Activated naive CD8-positive, alpha-beta T cell treated with anti-CD3 and anti-CD28 coated beads, Interleukin-2, amount 50 U/mL, for 24 hours (primary cell): ENCODE measurements at regions not wholly inside any gene's neighbourhood (a gene's known extent, or its start where the extent isn't known, plus 50 kb on each side); places are given as distances from the start of the nearest gene placed in this dataset.

Experiments used
- ATAC-seq: fragments of 150-1000 bp; cut with Tn5 transposase; one replicate; pipeline ENCODE4 v1.10.0; 2021
- DNase-seq: peaks from one replicate; pipeline ENCODE4 v3.0.0; 2021
- H3K27ac Mint-ChIP-seq: one replicate; pipeline ENCODE4 v1.8.0; 2021; ENCODE audit warnings: mild to moderate bottlenecking, mixed read lengths
- H3K27me3 Mint-ChIP-seq: one replicate; pipeline ENCODE4 v1.8.0; 2021; ENCODE audit warnings: mixed read lengths
- H3K36me3 Mint-ChIP-seq: one replicate; pipeline ENCODE4 v1.8.0; 2021; ENCODE audit warnings: low read depth, mixed read lengths
- H3K4me1 Mint-ChIP-seq: one replicate; pipeline ENCODE4 v1.8.0; 2021; ENCODE audit warnings: mixed read lengths
- H3K4me3 Mint-ChIP-seq: one replicate; pipeline ENCODE4 v1.8.0; 2021; ENCODE audit warnings: mild to moderate bottlenecking, moderate library complexity, mixed read lengths
- H3K9me3 Mint-ChIP-seq: one replicate; pipeline ENCODE4 v1.8.0; 2021; ENCODE audit warnings: mixed read lengths

DNA sequence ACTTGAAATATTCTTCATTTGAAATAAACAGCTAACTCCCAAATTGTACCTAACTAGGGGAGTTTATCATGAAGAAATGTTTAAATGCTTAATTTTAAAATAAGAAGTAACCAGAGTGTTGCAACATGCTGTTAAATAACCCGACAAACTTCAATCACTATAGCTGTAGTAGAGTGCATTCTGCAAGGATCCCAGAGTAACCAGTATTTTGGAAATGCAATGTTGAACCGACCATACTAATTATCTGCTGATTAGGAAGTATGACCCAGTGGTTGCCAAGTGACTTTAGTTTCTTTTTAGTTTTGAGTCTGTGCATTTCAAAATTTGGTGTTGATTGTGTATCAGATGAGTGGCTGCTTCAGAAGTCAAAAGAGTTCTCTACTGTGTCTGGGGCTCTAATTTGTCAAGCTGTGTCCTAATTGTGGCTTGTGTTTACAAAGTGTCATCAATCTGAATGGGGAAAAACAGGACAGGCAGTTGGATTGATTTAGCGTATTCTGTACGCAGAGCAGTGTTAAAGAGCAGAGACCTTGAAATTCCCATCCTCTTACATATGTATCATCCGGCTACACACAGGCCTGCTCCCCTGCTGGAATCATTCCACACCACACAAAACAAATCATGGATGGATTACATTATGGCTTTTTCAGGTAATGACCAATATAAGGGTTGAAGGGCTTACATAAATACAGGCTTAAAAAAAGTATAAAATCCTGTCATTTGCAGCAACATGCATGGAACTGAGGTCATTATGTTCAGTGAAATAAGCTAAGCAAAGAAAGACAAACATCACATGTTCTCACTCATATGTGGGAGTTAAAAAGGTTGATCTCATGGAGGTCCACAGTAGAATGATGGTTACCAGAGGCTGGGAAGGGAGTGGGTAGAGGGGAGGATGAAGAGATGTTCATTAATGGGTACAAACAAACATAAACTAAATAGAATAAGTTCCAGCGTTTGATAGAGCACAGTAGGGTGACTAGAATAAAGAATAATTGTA, 351.5 kb downstream of the KLF12 start:
- H3K36me3 Mint-ChIP-seq: peaks cover 15% of the 10 kb centered on the region
- peaks cover 2% of the 10 kb centered on the region for H3K4me1 Mint-ChIP-seq
- H3K9me3 Mint-ChIP-seq: no peaks in the 10 kb centered on the region
- H3K27me3 Mint-ChIP-seq: no peaks in the 10 kb centered on the region
- DNase-seq (no peak), ATAC-seq (no peak)
- H3K27ac Mint-ChIP-seq: no peak overlapping the region
- no peak overlapping the region for H3K4me3 Mint-ChIP-seq

DNA sequence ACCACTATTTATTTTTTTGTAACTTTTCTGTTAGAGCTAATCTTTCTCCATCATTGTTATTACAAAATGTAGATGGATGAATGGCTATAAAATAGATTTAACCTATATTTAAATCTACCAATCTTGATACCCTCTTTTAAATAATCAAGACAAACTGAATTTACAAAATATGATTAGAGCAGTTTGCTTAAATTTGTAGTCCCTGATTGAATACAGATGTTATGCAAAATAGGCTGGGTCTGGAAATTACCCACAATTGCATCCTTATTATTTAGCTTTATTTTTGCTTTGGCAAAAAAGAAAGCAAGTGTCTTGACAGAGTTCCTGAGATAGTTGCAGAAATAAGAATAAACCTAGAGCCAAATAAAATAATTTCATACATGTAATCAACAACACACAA, 352.8 kb downstream of the KLF12 start:
- H3K4me3 Mint-ChIP-seq: no peak overlapping the region
- H3K36me3 Mint-ChIP-seq: peaks cover 21% of the 10 kb centered on the region
- H3K4me1 Mint-ChIP-seq: peaks cover 2% of the 10 kb centered on the region
- H3K9me3 Mint-ChIP-seq: no peaks in the 10 kb centered on the region
- DNase-seq (no peak), ATAC-seq (no peak)
- no peak overlapping the region for H3K27ac Mint-ChIP-seq
- no peaks in the 10 kb centered on the region for H3K27me3 Mint-ChIP-seq

DNA sequence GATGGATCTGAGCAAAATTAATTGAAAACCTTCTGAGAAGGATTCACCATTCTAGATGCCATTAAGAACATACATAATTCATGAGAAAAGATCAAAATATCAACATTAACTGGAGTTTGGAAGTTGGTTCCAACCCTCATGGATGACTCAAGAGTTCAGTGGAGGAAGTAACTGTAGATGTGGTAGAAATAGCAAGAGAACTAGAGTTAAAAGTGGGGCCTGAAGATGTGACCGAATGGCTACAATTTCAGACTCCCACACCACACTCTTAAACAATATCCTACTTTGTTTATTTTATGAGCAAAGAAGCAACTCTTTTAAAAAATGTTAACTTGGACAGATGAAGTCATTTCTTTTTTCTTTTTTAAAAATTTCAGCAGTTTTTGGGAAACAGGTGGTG, 354.3 kb downstream of the KLF12 start:
- Mint-ChIP-seq H3K36me3 (peaks cover 23% of the 10 kb centered on the region), H3K9me3 (no peaks in the 10 kb centered on the region), H3K4me3 (no peak overlapping the region), H3K4me1 (no peaks in the 10 kb centered on the region), H3K27ac (no peak overlapping the region), H3K27me3 (no peaks in the 10 kb centered on the region)
- ATAC-seq: no peak
- no peak for DNase-seq

DNA sequence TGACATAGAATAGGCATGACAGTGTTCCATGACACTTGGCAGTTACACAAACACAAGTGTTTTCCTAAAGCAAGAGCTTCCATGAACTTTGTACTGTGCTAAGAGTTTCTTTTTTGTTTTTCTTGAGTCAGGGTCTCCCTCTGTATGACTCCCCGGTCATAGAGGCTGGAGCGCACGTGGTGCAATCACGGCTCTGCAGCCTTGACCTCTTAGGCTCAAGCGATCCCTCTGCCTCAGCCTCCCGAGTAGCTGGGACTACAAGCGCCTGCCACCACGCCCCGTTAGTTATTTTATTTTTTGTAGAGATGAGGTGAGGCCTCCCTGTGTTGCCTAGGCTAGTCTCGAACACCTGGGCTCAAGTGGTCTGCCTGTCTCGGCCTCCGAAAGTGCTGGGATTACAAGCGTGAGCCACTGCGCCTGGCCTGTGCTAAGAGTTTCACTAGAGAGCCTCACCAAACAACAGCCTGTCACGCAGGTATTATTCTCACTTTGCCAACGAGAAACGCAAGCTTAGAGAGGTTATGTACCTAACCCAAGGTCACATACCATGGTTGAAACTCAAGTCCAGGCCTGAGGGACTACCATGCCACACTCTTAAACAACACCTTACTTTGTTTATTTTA, 355.9 kb downstream of the KLF12 start:
- Mint-ChIP-seq H3K9me3 (no peaks in the 10 kb centered on the region), H3K4me1 (peaks cover 5% of the 10 kb centered on the region), H3K4me3 (no peak overlapping the region), H3K27ac (no peak overlapping the region), H3K27me3 (no peaks in the 10 kb centered on the region), H3K36me3 (peaks cover 32% of the 10 kb centered on the region)
- ATAC-seq (no peak), DNase-seq (no peak)

DNA sequence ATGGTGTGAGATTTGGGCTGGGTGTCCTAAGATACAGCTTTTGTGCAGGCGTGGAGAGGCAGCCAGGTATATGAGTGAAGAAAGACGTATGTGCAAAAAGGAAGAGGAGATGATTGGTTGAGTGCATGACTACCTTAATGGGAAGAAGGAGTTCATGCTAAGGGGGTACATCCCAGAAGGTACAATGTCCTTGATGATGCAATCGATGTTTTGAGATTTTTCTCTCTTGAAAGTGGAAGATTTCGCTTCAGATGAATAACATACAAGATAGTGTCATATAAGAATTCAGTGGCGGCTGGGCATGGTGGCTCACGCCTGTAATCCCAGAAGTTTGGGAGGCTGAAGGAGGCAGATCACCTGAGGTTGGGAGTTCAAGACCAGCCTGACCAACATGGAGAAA, 357.1 kb downstream of the KLF12 start:
- ATAC-seq (no peak), DNase-seq (no peak)
- Mint-ChIP-seq H3K9me3 (no peaks in the 10 kb centered on the region), H3K36me3 (peaks cover 44% of the 10 kb centered on the region), H3K4me1 (peaks cover 14% of the 10 kb centered on the region), H3K4me3 (no peak overlapping the region), H3K27ac (no peak overlapping the region), H3K27me3 (no peaks in the 10 kb centered on the region)

DNA sequence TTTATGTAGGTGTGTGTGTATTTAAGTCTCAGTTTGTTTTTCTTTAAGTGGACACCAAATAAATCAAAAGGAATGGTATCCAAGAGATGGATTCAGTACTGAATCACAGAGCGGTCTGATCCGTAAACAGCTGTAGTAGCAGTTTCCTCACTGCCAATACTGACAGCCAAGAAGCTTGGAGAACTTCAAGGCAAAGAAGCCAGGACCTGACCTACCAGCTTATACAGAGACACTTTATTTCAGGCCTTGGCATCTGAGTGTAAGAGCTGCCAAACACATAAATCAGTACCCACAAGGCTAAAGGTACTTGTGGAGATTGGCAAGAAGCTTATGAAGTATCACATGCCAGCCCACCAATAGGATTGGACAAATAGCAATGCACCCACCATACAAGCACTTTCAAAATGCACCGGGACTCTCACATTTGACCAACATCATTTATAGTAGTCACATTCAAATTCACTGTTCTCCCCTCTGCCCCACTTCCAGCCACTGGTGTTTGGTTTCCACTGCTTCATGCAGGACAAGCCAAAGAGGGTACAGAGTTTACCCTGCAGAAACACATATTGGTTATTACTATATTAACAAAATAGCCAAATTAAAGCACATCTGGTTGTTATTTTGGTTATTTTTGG, 357.9 kb downstream of the KLF12 start:
- Mint-ChIP-seq H3K4me3 (no peak overlapping the region), H3K27ac (no peak overlapping the region), H3K27me3 (no peaks in the 10 kb centered on the region), H3K36me3 (peaks cover 46% of the 10 kb centered on the region), H3K9me3 (peaks cover 4% of the 10 kb centered on the region), H3K4me1 (peaks cover 14% of the 10 kb centered on the region)
- DNase-seq (no peak), ATAC-seq (no peak)

DNA sequence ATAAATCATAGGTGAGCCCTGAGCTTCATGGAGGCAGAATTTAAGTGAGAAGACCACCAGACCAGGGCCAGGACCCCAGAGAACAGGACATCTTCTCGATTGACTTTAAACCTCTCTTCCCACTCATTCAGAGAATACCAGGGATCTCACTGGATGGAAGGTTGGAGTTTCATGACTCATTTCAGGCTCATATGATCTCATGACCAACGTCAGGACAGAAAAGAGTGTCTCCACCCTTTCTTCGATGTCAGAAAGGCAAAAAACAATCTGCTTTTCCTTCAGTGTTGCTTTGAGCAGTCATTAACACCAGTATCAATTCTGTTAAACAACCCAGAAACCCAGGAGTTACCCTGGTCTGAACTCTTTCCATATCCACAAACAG, 361.0 kb downstream of the KLF12 start:
- DNase-seq (no peak), ATAC-seq (no peak)
- Mint-ChIP-seq H3K4me1 (peaks cover 25% of the 10 kb centered on the region), H3K36me3 (peaks cover 34% of the 10 kb centered on the region), H3K27ac (no peak overlapping the region), H3K9me3 (peaks cover 4% of the 10 kb centered on the region), H3K4me3 (no peak overlapping the region), H3K27me3 (no peaks in the 10 kb centered on the region)

DNA sequence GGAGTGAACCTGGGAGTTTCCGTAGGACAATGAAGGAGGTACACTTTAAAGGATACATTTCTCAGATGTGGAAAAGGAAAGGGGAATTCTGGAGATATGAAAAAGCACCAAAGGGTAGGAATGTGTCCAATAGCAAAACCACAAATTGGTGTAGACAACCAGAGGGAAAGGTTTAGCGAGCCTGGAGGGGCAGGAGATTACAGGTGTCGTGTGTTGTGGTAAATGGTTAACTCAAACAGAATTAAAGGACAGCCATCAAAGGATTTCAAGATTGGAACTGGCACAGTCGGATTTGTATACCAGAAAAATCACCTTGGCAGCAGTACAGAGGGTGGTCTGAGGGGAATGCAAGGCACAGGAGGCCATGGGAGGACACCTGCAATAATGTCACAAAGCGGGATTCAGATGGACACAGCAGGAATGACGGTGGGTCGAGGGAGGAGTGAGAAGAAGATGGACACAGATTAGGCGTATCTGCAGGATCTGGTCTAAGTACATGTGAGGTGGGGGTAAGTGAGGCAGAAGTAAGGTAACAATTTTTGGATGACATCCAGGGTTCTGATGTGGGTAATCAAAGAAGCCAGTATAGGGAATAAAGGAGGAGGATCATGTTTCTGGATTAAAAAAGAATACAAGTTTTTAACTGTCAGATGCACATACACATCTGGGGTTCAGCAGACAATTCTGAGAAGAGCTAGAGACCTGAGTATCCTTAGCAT, 361.6 kb downstream of the KLF12 start:
- no peak for ATAC-seq
- H3K4me1 Mint-ChIP-seq: peaks cover 30% of the 10 kb centered on the region
- no peak for DNase-seq
- no peak overlapping the region for H3K4me3 Mint-ChIP-seq
- no peaks in the 10 kb centered on the region for H3K27me3 Mint-ChIP-seq
- H3K27ac Mint-ChIP-seq: no peak overlapping the region
- H3K9me3 Mint-ChIP-seq: peaks cover 4% of the 10 kb centered on the region
- peaks cover 34% of the 10 kb centered on the region for H3K36me3 Mint-ChIP-seq

DNA sequence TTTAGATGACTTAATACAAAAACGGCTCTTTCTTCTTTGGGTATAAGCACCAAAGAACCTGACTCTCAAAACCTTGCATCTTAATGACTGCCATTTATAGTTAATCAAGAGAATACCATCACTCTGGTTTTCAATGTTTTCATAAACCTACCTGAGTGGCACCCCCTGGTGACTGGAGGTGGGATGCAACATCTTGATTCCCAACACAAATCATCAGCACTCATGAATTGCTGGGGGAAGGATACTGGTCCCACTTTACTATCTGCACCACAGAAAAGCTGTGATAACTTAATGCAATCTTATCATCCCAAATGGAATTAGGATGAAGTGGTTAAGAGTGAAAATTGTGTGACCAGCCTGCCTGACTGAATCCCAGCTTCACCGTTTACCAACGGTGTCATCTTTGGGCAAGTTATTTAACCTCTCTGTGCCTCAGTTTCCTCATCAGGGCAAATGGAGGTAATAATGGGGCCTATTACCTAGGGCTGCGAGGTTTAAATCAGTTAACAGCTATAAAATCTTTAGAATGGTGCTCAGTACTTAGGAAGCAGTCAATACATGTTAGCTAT, 366.4 kb downstream of the KLF12 start:
- ATAC-seq (peak; percentile 27), DNase-seq (peak; percentile 41)
- Mint-ChIP-seq H3K27ac (peak overlapping the region; percentile 87), H3K4me3 (no peak overlapping the region), H3K36me3 (peaks cover 31% of the 10 kb centered on the region), H3K4me1 (peaks cover 61% of the 10 kb centered on the region), H3K27me3 (no peaks in the 10 kb centered on the region), H3K9me3 (peaks cover 4% of the 10 kb centered on the region)

DNA sequence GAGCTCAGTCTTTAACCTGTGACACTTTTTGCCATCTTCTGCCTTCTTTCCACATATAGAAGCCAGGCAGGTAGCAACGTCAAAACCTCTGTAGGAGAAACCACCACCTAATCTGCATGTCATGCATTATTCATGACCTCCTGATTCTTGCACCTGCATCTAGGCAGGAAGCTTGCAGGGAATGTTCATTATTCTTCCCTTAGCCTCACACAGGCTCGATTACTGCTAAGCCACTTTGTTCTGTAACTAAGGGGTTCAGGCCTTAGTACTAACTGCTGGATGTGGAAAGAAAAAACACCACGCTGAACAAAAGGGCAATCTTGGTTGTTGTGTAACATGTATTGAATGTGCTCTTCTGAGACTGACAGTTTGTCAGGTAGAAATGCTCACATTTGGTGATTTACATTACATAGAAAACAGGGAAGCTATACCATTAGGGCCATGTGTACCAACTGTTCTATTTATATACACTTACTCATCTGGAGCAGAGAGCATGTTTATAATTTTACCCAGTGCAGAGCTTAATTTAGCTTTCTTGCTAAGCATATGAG, 366.9 kb downstream of the KLF12 start:
- peaks cover 62% of the 10 kb centered on the region for H3K4me1 Mint-ChIP-seq
- H3K27ac Mint-ChIP-seq: peak overlapping the region; percentile 87
- H3K9me3 Mint-ChIP-seq: peaks cover 4% of the 10 kb centered on the region
- H3K27me3 Mint-ChIP-seq: no peaks in the 10 kb centered on the region
- no peak overlapping the region for H3K4me3 Mint-ChIP-seq
- ATAC-seq (peak; percentile 4), DNase-seq (no peak)
- H3K36me3 Mint-ChIP-seq: peaks cover 27% of the 10 kb centered on the region

DNA sequence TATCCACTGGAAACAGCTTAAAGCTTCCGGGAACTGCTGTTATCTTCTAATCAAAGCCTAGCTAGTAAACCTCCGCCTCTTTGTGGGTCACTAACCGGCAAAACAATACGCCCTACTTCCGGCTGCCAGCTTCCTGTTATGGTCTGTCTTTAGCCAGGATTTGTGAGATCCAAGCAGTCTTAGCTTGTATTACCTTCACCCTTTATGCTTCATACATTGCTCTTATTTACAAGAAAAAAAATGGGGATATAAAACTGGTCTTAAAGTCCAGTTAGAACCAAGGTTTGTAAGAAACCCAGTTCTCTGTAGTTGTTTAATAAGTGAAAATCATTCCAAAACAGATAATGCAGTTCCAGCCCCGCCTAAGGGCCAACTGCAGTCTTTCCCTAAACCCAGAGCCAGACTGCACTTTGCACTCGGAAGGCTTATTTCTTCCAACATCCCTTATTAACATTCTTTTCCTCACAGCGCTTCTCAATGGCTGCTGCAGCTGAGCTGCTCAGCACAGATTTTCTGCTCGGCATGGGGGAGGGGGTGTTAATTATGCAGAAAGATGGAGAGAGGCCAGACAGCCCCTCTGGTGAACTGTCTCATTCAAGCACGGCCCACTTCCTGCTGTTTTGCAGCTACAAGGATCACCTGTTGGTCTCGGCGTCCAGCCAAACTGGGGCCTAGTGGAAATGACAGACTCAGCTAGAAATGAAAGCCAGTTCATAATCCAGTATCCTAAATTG, 368.4 kb downstream of the KLF12 start:
- Mint-ChIP-seq H3K27ac (peak overlapping the region; percentile 87), H3K36me3 (peaks cover 32% of the 10 kb centered on the region), H3K9me3 (no peaks in the 10 kb centered on the region), H3K4me1 (peaks cover 72% of the 10 kb centered on the region), H3K4me3 (peak overlapping the region; percentile 75), H3K27me3 (no peaks in the 10 kb centered on the region)
- peak; percentile 86 for ATAC-seq
- peak; percentile 73 for DNase-seq

DNA sequence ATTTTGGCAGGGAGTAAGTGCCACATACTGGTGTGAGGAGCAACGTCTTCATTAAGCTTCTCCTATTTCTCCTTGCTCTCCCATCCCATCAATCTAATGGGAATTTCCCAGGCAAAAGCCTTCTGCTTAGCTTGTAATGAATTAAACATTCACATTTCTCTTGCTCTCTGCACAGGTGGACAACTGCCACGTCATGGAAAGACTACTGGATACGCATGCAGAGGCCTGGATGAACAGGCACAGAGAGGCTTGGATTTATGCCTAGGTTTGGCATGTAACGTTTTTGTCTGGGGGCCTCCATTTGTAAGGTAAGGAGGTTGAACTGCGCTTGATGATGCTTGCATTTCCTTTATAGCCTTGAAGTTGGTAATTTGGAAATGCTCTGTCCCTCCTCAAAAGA, 374.8 kb downstream of the KLF12 start:
- H3K27me3 Mint-ChIP-seq: no peaks in the 10 kb centered on the region
- ATAC-seq: no peak
- DNase-seq: no peak
- H3K27ac Mint-ChIP-seq: no peak overlapping the region
- H3K36me3 Mint-ChIP-seq: peaks cover 29% of the 10 kb centered on the region
- no peaks in the 10 kb centered on the region for H3K9me3 Mint-ChIP-seq
- H3K4me1 Mint-ChIP-seq: peaks cover 62% of the 10 kb centered on the region
- no peak overlapping the region for H3K4me3 Mint-ChIP-seq

DNA sequence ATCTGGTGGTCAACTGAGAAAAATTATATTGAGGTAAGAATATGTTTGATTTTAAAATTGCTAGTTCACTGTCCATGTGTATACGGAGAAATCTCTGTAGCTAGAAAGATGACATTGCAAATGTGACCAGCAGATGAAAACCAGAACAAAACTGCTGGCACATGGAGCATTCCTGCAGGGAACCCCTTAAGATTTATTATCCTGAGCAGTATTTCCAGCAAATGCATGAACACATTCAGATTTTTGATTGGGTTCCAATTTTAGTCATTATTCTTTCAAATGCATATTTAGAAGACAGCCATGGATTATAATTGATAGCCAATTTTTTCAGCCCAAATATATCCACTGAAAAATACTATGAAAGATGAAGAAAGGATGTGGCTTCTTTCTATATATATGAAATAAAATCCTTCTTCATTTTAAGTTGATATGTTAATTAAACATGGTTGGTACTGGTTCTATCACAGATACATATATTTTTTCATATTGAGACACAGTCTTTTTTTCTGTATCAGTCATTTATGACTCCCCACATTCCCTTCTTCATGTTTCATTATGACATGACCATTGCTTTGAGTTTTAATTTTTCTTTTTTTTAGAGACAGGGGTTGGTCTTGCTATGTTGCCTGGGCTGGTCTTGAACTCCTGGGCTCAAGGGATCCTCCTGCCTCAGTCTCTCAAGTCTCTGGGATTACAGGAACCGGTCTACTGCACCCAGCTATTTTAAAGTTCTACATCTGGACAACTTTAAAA, 376.5 kb downstream of the KLF12 start:
- Mint-ChIP-seq H3K4me3 (no peak overlapping the region), H3K4me1 (peaks cover 50% of the 10 kb centered on the region)
- ATAC-seq: no peak

More for the DNA sequence above, 376.5 kb downstream of the KLF12 start:
- H3K27me3 Mint-ChIP-seq: no peaks in the 10 kb centered on the region
- no peaks in the 10 kb centered on the region for H3K9me3 Mint-ChIP-seq
- DNase-seq: no peak
- H3K27ac Mint-ChIP-seq: no peak overlapping the region
- H3K36me3 Mint-ChIP-seq: peaks cover 17% of the 10 kb centered on the region
